Keratinocyte (primary cell): ENCODE measurements at regions not wholly inside any gene's neighbourhood (a gene's known extent, or its start where the extent isn't known, plus 50 kb on each side); places are given as distances from the start of the nearest gene placed in this dataset.

Experiments used
- EZH2 ChIP-seq: IDR thresholded peaks from one replicate; pipeline ENCODE4 v1.6.1; 2012; ENCODE audit warnings: inconsistent platforms, mild to moderate bottlenecking, low read length, moderate library complexity
- TF ChIP-seq, protein P1 (sequence below), 3 experiments: IDR thresholded peaks in 1 of 3; conservative IDR thresholded peaks in 1 of 3; optimal IDR thresholded peaks in 1 of 3; 2 replicates in 2 of 3; 3 replicates in 1 of 3; pipeline versions ENCODE3 to v1.5.1; 2011; ENCODE audit warnings: low read length in 3 of 3, mild to moderate bottlenecking in 3 of 3, moderate library complexity in 2 of 3, control low read depth in 1 of 3, inconsistent platforms in 1 of 3; ENCODE audit not compliant: insufficient read depth in 2 of 3; ENCODE audit errors: extremely low read depth in 1 of 3

DNA sequence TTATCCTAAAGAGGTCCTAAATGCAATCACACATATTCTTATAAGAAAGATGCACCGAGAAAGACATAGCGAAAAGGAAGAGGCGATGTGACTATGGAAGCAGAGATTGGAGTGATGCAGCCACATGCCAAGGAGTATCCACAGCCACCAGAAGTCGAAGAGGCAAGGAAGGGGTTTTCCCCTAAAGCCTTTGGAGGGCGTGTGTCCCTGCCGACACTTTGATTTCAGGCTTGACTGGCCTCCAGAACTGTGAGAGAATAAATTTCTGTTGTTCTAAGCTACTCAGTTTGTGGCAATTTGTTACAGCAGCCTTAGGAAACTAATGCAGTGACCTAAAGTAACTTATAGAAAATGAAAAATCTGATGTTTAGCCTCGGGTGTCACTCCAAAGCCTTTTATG, 179.5 kb upstream of the CITED2 start:
- TF ChIP-seq, protein P1, sequence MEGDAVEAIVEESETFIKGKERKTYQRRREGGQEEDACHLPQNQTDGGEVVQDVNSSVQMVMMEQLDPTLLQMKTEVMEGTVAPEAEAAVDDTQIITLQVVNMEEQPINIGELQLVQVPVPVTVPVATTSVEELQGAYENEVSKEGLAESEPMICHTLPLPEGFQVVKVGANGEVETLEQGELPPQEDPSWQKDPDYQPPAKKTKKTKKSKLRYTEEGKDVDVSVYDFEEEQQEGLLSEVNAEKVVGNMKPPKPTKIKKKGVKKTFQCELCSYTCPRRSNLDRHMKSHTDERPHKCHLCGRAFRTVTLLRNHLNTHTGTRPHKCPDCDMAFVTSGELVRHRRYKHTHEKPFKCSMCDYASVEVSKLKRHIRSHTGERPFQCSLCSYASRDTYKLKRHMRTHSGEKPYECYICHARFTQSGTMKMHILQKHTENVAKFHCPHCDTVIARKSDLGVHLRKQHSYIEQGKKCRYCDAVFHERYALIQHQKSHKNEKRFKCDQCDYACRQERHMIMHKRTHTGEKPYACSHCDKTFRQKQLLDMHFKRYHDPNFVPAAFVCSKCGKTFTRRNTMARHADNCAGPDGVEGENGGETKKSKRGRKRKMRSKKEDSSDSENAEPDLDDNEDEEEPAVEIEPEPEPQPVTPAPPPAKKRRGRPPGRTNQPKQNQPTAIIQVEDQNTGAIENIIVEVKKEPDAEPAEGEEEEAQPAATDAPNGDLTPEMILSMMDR (optimal IDR thresholded peaks at IDR 0.05 in 1 of 3, IDR thresholded peaks at IDR 0.05 in 1 of 3, conservative IDR thresholded peaks at IDR 0.05 in 1 of 3; ENCODE audit: extremely low read depth in 1 of 3, insufficient read depth in 2 of 3, low read length in 3 of 3) = no peak
- no peak for TF ChIP-seq EZH2
